ENCODE measurements at regions not wholly inside any gene's neighbourhood (a gene's known extent, or its start where the extent isn't known, plus 50 kb on each side); places are given as distances from the start of the nearest gene placed in this dataset.

DNA sequence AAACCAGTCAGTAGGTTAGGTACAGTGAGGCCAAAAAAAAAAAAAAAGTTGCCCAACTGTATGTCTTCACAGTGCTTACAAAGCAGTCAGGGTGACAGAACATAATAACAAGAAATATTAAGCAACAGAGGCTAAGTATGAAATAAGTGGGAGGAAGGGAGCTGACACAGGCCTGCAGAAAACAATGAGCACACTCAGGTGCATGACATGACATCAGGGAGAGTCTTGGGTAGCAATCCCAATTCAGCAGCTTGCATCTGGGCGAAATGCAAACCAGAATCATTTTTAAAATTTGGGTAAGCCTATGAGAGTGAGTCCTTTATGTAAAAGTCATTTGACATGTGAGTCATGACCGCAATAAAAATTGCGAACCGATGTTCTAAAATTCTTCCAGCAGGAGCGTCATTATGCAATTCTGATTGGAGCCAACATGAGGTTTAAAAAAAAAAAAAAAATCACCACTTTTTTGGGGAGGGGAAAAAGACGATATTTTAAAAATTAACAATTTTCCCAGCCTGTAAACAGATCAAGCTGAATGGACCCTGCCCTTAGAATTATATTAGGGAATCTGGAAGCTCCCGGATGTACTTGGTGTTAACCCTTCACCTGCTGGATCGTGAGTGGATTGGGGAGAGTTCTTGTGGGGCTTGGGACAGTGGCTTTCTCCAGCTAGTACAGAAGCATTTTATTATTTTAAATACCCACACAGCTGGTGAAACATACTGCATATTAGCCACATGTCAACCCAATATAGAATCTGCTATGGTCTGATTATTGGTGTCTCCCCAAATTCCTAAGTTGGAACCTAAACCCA is 127.9 kb downstream of the NPIPB5 start:
- TF ChIP-seq POLR2A (IDR thresholded peaks at IDR 0.05; ENCODE audit: low read length) (no peak), GATA1 (IDR thresholded peaks at IDR 0.05; ENCODE audit: low read depth, low read length) (no peak)
